ENCODE measurements at regions not wholly inside any gene's neighbourhood (a gene's known extent, or its start where the extent isn't known, plus 50 kb on each side); places are given as distances from the start of the nearest gene placed in this dataset.

DNA sequence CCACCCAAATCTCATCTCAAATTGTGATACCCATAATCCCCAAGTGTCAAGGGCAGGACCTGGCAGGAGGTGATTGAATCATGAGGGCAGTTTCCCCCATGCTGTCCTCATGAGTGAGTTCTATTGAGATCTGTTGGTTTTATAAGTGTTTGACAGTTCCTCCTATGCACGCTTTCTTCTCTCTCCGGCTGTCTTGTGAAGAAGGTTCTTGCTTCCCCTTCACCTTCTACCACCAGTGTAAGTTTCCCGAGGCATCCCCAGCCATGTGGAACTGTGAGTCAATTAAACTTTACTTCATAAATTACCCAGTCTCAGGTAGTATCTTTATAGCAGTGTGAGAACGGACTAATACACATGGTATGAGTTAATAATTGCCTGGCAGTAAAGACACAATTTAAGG lies 581.7 kb upstream of the AMOT start:
- H3K4me3 ChIP-seq (ENCODE audit: low read depth, low read length), result no peak overlapping the region
- TF ChIP-seq, protein P1, sequence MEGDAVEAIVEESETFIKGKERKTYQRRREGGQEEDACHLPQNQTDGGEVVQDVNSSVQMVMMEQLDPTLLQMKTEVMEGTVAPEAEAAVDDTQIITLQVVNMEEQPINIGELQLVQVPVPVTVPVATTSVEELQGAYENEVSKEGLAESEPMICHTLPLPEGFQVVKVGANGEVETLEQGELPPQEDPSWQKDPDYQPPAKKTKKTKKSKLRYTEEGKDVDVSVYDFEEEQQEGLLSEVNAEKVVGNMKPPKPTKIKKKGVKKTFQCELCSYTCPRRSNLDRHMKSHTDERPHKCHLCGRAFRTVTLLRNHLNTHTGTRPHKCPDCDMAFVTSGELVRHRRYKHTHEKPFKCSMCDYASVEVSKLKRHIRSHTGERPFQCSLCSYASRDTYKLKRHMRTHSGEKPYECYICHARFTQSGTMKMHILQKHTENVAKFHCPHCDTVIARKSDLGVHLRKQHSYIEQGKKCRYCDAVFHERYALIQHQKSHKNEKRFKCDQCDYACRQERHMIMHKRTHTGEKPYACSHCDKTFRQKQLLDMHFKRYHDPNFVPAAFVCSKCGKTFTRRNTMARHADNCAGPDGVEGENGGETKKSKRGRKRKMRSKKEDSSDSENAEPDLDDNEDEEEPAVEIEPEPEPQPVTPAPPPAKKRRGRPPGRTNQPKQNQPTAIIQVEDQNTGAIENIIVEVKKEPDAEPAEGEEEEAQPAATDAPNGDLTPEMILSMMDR (IDR thresholded peaks at IDR 0.05; ENCODE audit: insufficient read depth, low read length), result no peak
- no peak for DNase-seq (ENCODE audit: low read depth)

DNA sequence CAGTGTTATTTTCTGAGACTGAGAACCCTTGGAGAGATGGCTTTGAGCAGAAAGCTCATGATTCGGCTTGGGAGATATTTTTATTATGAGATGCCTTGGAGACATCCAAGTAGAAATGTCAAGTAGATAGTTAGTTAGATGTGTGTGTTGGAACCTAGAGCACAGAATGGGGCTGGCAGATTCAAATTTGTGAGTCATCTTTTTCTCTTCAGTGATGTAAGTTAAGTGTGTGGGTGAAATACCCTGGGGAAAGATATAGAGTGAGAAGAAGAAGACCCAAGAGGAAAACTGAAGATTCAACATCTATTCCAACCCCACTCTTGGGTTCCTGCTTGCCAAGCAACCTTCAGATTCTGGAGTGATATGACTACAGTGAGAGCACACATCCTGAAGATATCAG lies 580.8 kb upstream of the AMOT start:
- no peak overlapping the region for H3K4me3 ChIP-seq (ENCODE audit: low read depth, low read length)
- TF ChIP-seq, protein P1 (IDR thresholded peaks at IDR 0.05; ENCODE audit: insufficient read depth, low read length), result no peak
- peak; percentile 3 for DNase-seq (ENCODE audit: low read depth)

DNA sequence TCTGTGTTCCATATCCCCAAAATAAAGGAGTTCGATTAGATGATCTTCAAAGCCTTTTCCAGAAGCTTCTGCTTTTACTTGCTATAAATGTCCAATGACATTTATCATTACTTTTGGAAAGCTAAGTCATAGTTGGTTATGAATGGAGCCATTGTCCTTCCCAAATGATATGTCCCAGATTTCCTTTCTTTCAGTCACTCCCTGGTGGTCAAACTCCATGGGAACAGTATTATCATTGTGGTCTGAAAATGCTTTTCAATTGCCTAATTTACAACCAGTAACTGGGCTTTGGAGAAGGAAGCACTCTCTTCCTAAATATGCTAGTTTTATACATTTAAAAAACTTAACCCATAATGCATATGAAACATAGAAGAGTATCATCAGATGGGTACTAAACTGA lies 571.5 kb upstream of the AMOT start:
- no peak for DNase-seq (ENCODE audit: low read depth)
- H3K4me3 ChIP-seq (ENCODE audit: low read depth, low read length), result no peak overlapping the region
- TF ChIP-seq, protein P1 (IDR thresholded peaks at IDR 0.05; ENCODE audit: insufficient read depth, low read length), result no peak

DNA sequence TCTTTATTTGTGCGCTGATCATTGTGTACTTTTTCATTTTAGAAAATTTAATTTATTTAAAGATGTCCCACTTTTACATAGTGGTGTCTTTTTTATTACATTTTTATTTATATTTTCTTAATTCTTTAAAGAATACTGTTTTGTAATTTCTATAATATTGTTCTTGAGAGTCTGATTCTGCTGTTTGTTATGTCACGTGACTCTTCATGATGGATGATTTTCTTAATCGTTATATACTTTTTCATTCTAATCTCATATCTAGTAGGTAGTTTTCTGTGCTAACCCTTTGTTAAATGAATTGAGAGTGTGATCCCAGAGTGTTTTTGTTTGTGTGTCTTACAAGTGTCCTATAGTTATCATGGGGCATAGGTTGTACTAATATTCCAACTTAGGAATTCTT lies 568.2 kb upstream of the AMOT start:
- TF ChIP-seq, protein P1 (IDR thresholded peaks at IDR 0.05; ENCODE audit: insufficient read depth, low read length), result no peak
- DNase-seq (ENCODE audit: low read depth), result no peak
- no peak overlapping the region for H3K4me3 ChIP-seq (ENCODE audit: low read depth, low read length)

- TF ChIP-seq, protein P1 (IDR thresholded peaks at IDR 0.05; ENCODE audit: insufficient read depth, low read length), result no peak
- DNase-seq (ENCODE audit: low read depth), result peak; percentile 50
- H3K4me3 ChIP-seq (ENCODE audit: low read depth, low read length), result no peak overlapping the region
These were observed 559.6 kb upstream of the AMOT start for GRCh38 chrX:113400193-113400704.

- DNase-seq (ENCODE audit: low read depth), result peak; percentile 31
- TF ChIP-seq, protein P1 (IDR thresholded peaks at IDR 0.05; ENCODE audit: insufficient read depth, low read length), result no peak
- H3K4me3 ChIP-seq (ENCODE audit: low read depth, low read length), result no peak overlapping the region
These were observed 559.0 kb upstream of the AMOT start for GRCh38 chrX:113399506-113400192.

GRCh38 chrX:113392355-113392754 lies 551.7 kb upstream of the AMOT start:
- TF ChIP-seq, protein P1 (IDR thresholded peaks at IDR 0.05; ENCODE audit: insufficient read depth, low read length), result no peak
- no peak for DNase-seq (ENCODE audit: low read depth)
- no peak overlapping the region for H3K4me3 ChIP-seq (ENCODE audit: low read depth, low read length)
